GM21723 (cell line): ENCODE measurements at regions not wholly inside any gene's neighbourhood (a gene's known extent, or its start where the extent isn't known, plus 50 kb on each side); places are given as distances from the start of the nearest gene placed in this dataset.

ENCODE experiments used
- ATAC-seq: cut with Tn5 transposase; IDR thresholded peaks from one replicate; pipeline ENCODE4 v1.9.1; 2021; ENCODE audit warnings: mild to moderate bottlenecking, moderate library complexity; ENCODE audit not compliant: unreplicated experiment

DNA sequence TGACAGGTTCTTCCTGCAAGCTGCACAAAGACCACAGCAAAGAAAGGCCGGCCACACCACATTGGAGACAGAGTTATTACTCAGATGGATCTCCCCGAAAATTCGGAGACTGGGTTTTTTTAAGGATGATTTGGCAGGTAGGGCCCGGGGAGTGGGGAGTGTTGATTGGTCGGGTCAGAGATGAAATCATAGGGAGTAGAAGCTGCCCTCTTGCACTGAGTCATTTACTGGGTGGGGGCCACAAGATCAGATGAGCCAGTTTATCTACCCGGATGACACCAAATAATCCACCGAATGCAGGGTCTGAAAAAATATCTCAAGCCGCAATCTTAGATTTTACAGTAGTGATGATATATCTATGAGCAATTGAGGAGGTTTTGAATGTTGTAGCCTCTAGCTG, 401.8 kb upstream of the FAT3 start:
- no peak for ATAC-seq

DNA sequence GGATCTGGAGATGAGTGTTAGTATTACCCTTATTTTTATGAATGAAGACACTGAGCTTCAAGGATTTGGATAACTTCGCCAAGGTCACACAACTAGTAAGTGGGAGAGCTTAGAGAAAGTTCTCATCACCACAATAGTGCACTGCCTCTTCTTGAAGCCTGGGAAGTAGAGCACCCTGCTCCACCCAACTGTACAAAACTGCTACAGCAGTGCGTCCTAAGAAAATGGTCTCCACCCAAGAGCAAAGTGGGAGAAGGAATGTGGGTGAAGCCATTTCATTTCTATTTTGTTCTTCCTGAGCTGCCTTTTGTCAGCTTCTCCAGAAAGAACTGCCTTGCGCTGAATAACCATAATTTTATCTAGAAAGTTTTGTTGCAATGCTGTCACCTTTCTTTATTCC, 403.9 kb upstream of the FAT3 start:
- no peak for ATAC-seq

DNA sequence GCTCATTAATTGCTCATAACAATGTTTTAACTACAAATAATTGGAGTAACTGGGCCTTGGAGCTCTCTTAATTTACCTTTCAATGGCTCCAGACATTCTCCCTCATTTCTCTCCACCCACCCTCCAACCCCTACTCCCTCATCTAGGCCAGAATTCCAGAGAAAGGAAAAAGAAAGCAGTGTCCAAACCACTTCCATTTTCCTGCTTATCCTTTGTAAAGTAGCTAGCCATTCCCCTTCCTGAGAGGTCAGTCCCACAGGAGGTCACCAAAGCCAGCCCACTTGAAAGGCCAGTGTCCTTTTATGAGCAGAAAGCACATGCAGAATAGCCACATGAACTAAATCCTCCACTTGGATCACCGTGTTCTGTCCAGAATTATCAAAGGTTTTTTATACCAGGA, 404.8 kb upstream of the FAT3 start:
- no peak for ATAC-seq

DNA sequence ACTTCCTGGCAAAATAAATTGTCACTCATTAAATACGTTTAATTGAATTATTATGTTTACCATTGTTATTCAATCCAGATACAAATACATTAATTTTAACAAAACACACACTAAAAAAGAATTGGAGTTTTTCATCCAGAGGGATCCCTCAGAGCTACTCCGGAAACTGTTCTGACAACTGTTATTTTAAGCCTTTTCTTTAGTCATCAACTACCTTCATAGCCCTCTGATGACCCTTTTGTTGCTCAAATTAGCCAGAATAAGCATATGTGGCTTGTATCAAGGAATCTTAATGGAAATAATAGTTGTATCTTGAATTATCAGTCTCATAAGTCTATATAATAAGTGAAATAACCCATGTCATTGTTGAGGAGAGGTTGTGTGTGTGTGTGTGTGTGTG, 405.4 kb upstream of the FAT3 start:
- ATAC-seq: no peak

DNA sequence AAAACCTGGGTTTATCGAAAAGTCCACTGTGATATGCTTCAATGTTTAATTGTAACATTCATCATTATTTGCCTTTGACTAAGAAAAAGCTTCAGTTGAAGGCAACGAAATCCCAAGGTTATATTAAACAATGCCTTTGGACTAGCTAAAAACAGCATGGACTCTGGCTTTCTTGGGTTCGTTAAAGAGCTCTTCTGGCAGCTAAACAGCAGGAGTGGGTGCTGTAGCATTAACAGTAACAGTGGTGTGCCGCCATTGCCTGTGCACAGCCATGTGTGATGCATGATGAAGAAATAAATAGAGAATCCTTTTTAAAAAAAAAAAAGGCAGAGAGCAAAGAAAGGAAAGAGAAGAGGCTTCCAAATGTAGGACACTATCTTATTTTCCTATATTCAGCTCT, 406.6 kb upstream of the FAT3 start:
- no peak for ATAC-seq

DNA sequence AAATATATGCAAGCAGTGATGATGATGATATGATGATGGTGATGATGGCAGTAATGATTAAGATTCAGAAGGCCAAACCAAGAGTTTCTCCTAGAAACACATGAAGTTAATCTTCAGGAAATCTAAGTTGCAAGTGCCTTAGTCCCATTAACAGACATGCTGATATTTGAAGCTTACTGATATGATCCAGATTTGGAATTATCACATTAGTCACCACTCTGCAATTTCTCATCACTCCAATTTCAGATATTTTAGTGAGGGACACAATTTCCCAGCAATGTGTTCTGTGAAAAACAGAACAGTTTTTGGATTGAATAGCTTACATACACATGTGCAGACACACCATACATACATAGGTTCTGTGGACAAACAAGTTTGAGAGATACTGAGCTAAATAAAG, 411.4 kb upstream of the FAT3 start:
- ATAC-seq: no peak

DNA sequence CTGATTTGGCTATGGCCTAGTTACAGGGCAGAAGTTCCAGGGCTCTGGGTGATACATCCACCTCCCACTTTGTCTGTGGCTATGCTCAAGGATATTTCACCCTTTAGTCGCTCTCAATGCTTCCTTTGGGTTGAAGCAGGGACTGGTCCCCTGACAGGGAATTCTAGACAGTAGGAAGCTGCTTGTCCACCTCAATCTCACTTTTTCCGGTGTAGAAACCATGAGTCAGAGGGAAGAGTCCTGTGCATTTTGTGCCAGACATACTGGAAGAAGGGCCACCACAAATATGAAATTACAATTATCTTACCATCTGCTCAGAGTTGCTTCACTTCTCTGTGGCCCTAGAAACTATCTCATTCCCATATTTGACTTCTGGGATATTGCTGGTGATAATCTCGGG, 413.7 kb upstream of the FAT3 start:
- ATAC-seq: no peak

DNA sequence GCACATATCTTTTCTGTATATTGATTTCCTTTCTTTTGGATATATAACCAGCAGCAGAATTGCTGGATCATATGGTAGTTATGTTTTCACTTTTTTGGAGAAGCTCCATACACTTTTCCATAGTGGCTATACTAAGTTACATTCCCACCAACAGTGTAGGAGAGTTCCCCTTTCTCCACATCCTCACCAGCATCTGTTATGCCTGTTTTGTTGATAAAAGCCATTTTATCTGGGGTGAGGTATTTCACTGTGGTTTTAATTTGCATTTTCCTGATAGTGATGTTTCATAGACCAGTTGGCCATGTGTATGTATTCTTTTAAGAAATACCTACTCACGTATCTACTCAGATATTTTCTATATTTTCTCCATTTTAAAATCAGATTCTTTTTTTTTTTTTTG, 419.3 kb upstream of the FAT3 start:
- ATAC-seq: no peak

DNA sequence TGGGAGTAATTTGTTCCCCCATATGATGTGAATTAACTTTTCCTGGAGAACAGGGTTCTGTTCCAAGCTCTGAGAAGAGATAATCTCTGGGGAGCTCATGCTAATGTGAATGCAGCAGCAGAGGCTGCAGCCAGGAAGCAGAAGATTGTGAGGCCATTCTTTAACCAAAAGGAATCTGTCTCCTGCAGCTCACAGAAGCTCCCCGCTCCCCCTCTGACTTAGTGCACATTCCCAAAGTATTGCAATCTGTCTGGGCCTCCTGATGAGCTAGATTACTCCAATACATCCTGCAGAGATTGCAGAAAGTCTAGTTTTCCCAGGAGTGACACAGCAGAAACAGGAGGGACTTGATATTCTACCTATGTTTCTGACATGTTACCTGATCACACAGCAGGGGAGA, 420.6 kb upstream of the FAT3 start:
- no peak for ATAC-seq

DNA sequence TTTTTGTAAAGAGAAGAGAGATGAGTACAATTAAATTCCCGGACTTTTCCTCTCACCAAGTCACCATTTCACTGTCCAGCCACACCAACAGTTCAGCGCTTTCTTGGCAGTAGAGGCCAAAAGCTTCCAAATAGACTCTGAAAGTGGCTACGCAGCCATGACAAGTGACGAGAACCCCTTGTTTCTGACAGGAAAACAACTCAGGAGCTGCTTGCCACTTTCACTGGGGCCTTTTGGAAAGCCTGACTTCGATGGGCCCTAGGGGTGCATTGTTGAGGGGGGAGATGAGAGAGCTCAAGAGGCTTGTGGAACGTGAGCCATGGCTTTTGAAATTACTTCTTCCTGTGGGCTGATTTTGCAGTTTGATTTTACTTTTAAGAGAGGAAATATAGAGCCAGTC, 422.1 kb upstream of the FAT3 start:
- ATAC-seq: no peak

DNA sequence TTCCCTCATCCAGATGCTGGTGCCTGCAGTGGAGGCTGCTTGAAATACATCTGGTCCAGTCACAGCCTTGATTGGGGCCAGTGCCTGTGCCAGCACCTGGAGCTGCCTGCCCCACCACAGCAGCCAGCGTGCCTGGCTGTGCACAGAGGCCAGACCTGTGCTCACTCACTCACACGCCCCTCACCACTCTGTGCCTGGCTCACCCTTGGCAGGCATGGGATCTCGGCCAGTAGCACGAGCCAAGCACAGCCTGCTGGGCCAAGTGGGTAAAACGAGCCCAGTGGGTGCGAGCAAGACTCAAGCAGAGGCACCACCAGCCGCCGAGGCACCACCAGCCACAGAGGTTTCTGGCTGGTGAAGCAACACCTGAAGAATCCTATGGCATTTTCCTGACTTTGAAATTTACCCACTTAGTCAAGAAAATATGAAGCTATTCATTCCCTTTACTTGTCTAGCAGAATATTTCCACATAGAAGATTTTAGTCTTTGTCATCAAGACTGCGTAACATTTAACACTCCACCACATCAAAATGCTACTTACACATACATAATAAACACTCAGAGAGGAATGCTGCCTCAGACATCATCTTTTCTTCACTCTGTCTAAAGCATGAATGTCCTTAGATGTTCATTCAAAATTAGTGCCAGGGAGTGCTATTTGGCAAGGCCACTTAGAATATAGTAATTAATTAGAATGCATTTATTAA, 424.3 kb upstream of the FAT3 start:
- ATAC-seq: no peak

DNA sequence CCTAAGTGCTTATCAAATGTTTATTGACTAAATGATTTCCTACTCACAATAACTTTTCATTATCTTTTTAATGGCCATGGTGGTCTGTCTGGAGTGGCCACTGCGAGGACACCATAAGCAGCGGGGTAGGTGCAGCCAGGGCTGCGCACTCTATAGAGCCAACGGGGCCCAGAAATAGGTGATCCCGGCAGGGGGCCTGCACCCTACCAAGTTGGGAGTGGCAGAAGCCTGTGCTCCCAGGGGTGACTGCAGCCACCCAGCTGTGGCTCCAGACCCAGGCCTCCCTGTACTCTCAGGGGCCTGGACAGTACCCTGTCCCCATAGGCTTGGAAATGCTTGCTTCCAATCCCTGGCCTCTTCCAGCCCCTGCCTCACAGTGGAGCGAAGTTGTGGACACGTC, 426.4 kb upstream of the FAT3 start:
- no peak for ATAC-seq

DNA sequence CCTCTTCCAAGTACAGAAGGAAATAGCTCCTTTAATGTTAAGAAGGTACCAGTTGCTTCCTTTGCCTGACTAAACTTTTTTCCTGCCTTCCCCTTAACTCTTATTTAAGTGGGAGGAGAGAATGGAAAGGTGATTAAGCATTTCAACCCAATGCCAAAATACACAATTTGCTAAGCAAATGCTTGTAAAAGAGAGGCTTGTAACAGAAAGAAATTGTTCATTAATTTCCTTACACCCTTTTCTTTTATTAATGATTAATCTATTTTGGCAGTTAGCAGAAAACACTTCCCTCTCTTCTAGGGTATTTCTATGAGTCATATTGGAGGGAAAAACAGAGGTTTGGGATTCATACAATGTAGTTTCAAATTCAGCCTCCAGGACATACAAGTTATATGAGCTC, 427.6 kb upstream of the FAT3 start:
- ATAC-seq: no peak

DNA sequence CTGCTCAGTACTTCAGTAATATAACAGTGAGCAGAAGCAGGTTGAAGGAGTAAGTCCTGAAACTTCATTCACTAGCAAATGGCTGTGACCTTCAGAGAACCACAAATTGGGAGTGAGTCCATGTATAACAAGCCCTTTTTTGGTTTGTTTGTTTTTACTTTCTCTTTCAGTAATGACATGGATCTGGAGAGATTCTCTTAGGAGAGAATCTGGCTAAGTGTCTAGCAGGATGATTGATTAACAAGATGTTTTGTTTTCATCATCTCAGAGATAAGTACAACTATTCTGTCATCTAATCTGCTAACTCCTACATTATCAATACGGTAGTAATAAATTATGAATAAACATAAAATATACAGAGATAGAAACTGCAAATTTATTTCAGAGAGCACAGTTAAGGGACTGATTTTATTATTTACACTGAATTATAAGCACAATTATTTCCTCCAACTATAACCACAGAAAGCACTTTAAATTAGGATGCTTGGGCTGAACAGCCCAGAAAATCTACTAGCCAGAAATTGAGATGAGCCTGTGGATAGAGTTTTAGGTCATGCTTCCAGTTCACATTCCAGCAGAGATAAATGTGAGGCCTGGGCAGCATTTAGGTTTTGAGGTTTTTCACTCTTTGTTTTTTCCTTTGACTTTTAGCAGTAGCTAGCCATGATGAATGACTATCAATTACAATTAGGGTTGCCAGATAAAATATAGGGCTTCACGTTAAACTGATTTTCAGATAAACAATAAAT, 429.3 kb upstream of the FAT3 start:
- no peak for ATAC-seq

DNA sequence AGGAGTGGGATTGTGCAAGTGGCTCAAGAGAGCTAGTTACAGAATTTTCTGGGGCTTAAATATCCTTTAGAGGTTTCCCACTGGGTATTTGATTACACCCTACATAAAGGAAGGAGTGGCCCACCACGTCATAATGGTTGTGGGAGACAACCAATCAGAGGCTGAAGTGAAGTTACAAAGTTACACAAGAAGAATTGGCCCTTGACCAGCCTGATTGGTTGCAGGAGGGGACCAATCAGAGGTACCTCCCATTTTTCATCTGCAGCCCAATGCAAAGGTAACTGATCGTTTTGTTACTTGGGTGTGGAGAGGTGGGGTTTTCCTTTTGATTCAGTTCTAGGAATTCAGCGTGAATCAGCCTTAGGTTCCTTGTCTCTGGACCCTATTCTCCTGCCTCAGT, 430.5 kb upstream of the FAT3 start:
- no peak for ATAC-seq

DNA sequence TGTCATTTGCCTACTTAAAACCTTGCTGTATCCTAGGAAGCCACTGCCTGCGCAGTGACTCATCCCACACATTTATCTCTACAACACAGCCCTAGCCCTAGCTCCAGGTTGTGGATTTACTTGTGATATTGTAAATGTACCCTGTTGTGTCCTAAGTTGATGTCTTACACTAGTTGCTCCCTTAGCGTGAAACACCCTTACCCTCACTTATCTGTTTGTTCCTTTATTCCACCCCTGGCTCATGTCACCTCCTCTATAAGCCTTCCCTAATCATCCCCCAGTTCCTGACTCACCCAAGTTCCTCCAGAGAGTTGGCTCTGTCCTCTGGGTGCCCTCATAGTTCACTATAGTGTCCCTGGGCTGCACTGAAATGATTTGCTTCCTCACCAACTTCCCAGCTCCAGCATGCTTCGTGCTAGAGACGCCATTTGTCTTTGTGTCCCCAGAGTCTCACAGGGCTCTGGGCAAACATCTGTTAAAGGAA, 431.8 kb upstream of the FAT3 start:
- ATAC-seq: no peak

DNA sequence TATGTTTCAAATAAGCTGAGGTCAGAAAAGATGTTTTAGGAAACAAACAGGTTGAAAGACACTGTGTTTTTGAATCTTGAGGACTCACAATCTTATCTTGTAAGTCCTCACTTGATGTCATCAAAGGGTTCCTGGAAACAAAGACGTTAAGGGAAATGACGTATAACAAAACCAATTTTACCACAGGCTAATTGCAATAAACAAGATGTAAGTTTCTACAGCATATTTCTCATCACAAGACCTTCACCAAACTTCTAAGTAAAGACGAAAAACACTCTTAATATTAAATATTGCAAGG, 433.5 kb upstream of the FAT3 start:
- no peak for ATAC-seq

DNA sequence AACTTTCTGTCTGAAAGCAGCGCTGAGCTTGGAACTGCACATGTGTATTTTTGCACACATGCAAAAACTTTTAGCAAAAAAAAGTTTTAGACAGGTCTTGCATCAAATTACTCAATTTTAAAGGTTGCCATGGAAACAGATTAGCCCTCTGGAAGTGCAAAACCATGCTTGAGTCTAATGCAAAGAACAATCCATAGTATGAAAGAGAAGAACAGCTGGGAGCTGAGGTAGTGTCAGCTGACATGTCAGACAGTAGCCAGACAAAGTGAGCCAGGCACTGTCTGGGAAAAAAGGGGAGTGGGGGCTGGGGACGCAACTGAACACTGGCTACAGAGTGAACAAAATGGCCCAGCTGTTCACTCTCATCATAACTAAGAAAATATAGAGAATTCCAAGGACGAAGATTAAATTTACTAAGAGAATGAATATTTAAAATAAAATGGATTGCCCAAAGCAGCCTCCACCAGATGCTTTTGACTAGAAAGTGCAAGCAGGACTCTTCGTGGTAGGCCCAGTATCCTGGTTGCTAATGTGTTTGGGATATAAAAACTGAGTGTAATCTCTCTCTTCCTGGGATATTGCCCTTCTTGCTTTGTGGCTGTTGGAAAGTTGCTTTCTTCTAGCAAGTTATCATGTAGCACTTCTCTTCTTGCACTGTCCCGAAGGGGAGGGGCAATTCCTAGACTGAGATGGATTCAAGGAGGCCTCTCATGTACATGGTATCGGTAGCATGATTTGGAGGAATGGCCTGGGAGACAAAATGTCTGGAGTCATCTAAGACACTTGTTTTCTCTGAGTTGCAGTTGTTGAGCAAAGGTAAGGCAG, 434.1 kb upstream of the FAT3 start:
- ATAC-seq: no peak

DNA sequence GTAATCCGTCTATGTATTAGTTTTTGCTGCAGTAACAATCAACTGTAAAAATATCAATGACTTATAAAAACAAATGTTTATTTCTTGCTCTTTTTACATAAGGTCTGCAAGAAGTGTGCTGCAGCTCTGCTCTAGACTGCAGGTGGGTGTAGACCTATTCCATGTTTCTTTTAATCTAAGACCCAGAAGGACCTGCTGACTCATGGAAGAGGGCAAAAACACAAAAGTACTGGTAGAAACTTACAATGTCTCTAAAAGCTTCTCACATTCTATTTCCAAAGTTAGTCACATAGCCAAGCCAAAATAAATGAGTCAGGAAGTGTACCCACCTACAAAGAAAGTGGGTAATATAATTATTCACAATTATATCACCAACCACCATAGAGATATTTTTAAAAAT, 435.9 kb upstream of the FAT3 start:
- ATAC-seq: no peak

DNA sequence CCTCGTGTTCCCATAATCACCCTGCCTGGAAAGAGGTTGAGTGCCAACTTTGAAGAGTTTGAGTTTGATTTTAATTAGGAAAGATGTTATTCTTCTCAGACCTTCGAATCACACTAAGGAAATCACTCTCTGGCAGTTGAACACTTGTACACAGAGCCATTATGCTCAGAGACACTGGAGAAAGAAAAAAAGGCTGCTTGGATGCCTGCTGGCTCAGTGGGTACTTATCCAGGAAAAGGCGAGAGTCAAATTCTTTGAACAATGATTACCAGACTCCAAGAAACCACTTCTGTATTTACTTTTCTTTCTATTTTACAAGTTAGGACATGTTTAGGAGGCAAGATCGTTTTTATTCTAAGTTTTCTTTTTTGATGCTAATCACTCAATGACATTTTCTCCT, 438.5 kb upstream of the FAT3 start:
- ATAC-seq: no peak

DNA sequence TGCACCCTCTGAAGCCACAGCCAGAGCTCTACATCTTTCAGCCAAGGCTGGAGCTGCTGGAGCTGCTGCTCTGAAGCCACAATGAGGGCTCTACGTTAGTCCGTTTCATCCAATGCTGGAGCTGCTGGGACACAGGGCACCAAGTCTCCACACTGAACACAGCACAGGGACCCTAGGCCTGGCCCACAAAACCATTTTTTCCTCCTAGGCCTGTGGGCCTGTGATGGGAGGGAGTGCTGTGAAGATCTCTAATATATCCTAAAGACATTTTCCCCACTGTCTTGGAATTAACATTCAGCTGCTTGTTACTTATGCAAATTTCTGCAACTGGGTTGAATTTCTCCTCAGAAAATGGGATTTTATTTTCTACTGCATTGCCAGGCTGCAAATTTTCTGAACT, 441.4 kb upstream of the FAT3 start:
- ATAC-seq: no peak

DNA sequence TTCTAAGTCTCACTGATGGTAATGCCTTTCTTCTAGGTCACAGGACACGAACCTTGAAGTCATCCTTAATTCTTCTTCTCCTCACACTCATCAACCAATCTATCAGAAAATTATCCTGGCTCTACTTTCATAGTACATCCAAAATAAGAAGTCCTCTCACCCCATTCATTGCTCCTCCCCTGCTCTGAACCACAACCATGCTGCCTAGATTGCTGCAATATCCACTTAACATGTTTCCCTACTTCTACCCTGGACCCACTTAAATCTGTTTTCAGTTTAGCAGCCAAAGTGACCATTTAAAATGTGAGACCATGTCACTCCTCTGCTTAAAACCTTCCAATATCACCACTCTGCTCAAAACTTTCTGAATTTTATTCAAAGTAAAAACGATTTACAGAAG, 445.9 kb upstream of the FAT3 start:
- ATAC-seq: no peak
